Sigmoid colon (tissue), 4 donors: ENCODE measurements at regions not wholly inside any gene's neighbourhood (a gene's known extent, or its start where the extent isn't known, plus 50 kb on each side); places are given as distances from the start of the nearest gene placed in this dataset.

ENCODE experiments used
- CTCF ChIP-seq, 4 experiments: fragments of 450-650 bp in 3 of 4; fragments of 200-600 bp in 1 of 4; IDR thresholded peaks; one replicate each; pipeline ENCODE4 v1.5.1; 2016 to 2019; ENCODE audit warnings: antibody characterized with exemption in 4 of 4, mild to moderate bottlenecking in 3 of 4, moderate library complexity in 2 of 4
- EP300 ChIP-seq, 4 donors: sonication (generic); formaldehyde crosslinking; IDR thresholded peaks; one replicate each; pipeline ENCODE4 v1.6.1; 2017; ENCODE audit warnings: antibody characterized with exemption in 4 of 4
- POLR2A ChIP-seq, 2 donors: fragments of 450-650 bp; IDR thresholded peaks; one replicate each; pipeline ENCODE4 v1.6.1; 2016; ENCODE audit warnings: antibody characterized with exemption in 2 of 2, mild to moderate bottlenecking in 2 of 2, moderate library complexity in 2 of 2

- TF ChIP-seq POLR2A (IDR thresholded peaks at IDR 0.05): no peak
- TF ChIP-seq CTCF (IDR thresholded peaks at IDR 0.05): no peak
- TF ChIP-seq EP300 (IDR thresholded peaks at IDR 0.05): no peak
Measured at GRCh38 chr2:105486762-105487141, 87.9 kb upstream of the FHL2 start.
